ENCODE measurements at regions not wholly inside any gene's neighbourhood (a gene's known extent, or its start where the extent isn't known, plus 50 kb on each side); places are given as distances from the start of the nearest gene placed in this dataset.

DNA sequence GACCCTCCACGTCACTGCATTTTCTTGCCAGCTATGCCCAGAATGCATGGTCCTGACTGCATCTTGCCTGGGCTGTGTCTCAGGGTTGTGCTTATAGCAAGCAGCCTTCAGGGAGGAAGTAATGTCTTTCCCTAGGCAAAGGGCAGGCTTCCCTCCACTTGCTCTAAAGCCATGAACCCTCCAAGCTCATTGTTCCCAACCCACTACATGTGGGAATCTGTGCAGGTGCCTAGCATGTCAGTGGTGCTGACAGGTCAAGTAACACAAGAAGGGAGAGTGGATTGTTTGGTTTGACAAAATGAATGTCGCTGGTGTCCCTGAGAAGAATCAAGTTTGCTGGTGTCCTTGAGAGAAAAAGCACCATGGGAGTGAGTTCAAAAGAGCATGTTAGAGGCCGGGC, 53.9 kb upstream of the UCN3 start:
- no peak for DNase-seq (ENCODE audit: low read depth in 2 of 2)

DNA sequence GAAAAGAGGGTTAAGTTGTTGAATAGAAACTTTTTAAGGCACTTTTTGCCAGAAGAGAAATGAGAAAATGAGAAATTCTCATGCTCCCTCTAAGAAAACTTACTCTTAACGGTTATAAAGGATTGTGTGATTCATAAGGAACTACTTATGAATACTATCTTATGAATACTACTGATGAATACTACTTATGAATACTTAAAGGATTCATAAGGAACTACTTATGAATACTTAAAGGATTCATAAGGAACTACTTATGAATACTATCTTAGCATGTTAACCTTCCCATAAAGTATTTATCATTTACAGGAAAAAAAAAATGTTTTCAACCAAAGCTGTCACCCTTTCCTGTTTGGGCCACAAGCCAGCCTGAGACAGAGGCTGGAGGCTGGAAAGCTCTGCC, 53.1 kb upstream of the UCN3 start:
- DNase-seq (ENCODE audit: low read depth in 2 of 2), result no peak

- DNase-seq (ENCODE audit: low read depth in 2 of 2), result no peak
Measured at GRCh38 chr10:5314840-5315239, 49.9 kb upstream of the UCN3 start.

Measured in stimulated activated CD8-positive, alpha-beta memory T cell treated with anti-CD3 and anti-CD28 coated beads, Interleukin-7, amount 100 ng/mL, for 1 hour (primary cell).